GM21528 (cell line): ENCODE measurements at regions not wholly inside any gene's neighbourhood (a gene's known extent, or its start where the extent isn't known, plus 50 kb on each side); places are given as distances from the start of the nearest gene placed in this dataset.
"Not testable (repeated sequence)": the region's sequence is repeated elsewhere in the genome, so short reads cannot be mapped to it uniquely, and the experiment has no call there.

Experiments
- ATAC-seq: cut with Tn5 transposase; IDR thresholded peaks from one replicate; pipeline ENCODE4 v1.9.1; 2021; ENCODE audit warnings: mild to moderate bottlenecking, moderate library complexity; ENCODE audit not compliant: unreplicated experiment, low FRiP score

- no peak for ATAC-seq
Measured at GRCh38 chr1:4449972-4450371, 204.4 kb upstream of the AJAP1 start.

- no peak for ATAC-seq
Measured at GRCh38 chr1:4452701-4453100, 201.7 kb upstream of the AJAP1 start.

GRCh38 chr1:4460052-4460451 is 194.4 kb upstream of the AJAP1 start:
- no peak for ATAC-seq

- ATAC-seq, result no peak
Measured at GRCh38 chr1:4460651-4461050, 193.8 kb upstream of the AJAP1 start.

- no peak for ATAC-seq
Measured at GRCh38 chr1:4461726-4462290, 192.6 kb upstream of the AJAP1 start.

- ATAC-seq, result no peak
Measured at GRCh38 chr1:4462831-4463484, 191.5 kb upstream of the AJAP1 start.

GRCh38 chr1:4463631-4464030 is 190.8 kb upstream of the AJAP1 start:
- ATAC-seq, result no peak

- no peak for ATAC-seq
Measured at GRCh38 chr1:4464478-4464877, 189.9 kb upstream of the AJAP1 start.

GRCh38 chr1:4467241-4467640 is 187.2 kb upstream of the AJAP1 start:
- ATAC-seq, result no peak

- ATAC-seq, result no peak
Measured at GRCh38 chr1:4468386-4468785, 186.0 kb upstream of the AJAP1 start.

- no peak for ATAC-seq
Measured at GRCh38 chr1:4468804-4469514, 185.4 kb upstream of the AJAP1 start.

- no peak for ATAC-seq
Measured at GRCh38 chr1:4476394-4476793, 178.0 kb upstream of the AJAP1 start.

- no peak for ATAC-seq
Measured at GRCh38 chr1:4481451-4481850, 173.0 kb upstream of the AJAP1 start.

GRCh38 chr1:4482526-4482925 is 171.9 kb upstream of the AJAP1 start:
- ATAC-seq, result no peak

GRCh38 chr1:4483021-4483625 is 171.3 kb upstream of the AJAP1 start:
- ATAC-seq, result no peak

- ATAC-seq, result no peak
Measured at GRCh38 chr1:4485398-4485797, 169.0 kb upstream of the AJAP1 start.

- ATAC-seq, result no peak
Measured at GRCh38 chr1:4485878-4486277, 168.5 kb upstream of the AJAP1 start.

- ATAC-seq, result no peak
Measured at GRCh38 chr1:4486408-4487120, 167.8 kb upstream of the AJAP1 start.

- no peak for ATAC-seq
Measured at GRCh38 chr1:4488018-4488417, 166.4 kb upstream of the AJAP1 start.

GRCh38 chr1:4489486-4489885 is 164.9 kb upstream of the AJAP1 start:
- ATAC-seq, result no peak

GRCh38 chr1:4489992-4490391 is 164.4 kb upstream of the AJAP1 start:
- not testable (repeated sequence) for ATAC-seq
